Neural progenitor cell (in vitro differentiated cells): ENCODE measurements at regions not wholly inside any gene's neighbourhood (a gene's known extent, or its start where the extent isn't known, plus 50 kb on each side); places are given as distances from the start of the nearest gene placed in this dataset.

Experiments
- CTCF ChIP-seq: fragments of 200-600 bp; sonication (generic); IDR thresholded peaks from 2 replicates; pipeline ENCODE4 v1.5.1; 2017; ENCODE audit warnings: antibody characterized with exemption, mild to moderate bottlenecking
- EZH2 ChIP-seq: fragments of 200-600 bp; sonication (generic); IDR thresholded peaks from 2 replicates; pipeline ENCODE4 v1.6.1; 2017; ENCODE audit warnings: antibody characterized with exemption, mild to moderate bottlenecking, moderate library complexity
- EZH2phosphoT487 ChIP-seq: fragments of 200-600 bp; sonication (generic); IDR thresholded peaks from 2 replicates; pipeline ENCODE4 v1.6.1; 2017; ENCODE audit warnings: antibody characterized with exemption

- TF ChIP-seq CTCF (no peak), EZH2 (no peak), EZH2phosphoT487 (no peak)
These were observed 56.4 kb upstream of the RUNX3 start for GRCh38 chr1:24986372-24986965.
